ENCODE measurements at regions not wholly inside any gene's neighbourhood (a gene's known extent, or its start where the extent isn't known, plus 50 kb on each side); places are given as distances from the start of the nearest gene placed in this dataset.

GRCh38 chr10:43885252-43885651 lies 236.6 kb upstream of the ZNF32 start:
- DNase-seq (ENCODE audit: low spot score): no peak
- Histone ChIP-seq H3K4me3 (ENCODE audit: low read depth in 1 of 3, low read length in 3 of 3) (no peak overlapping the region), H3K36me3 (ENCODE audit: control insufficient read depth in 4 of 4, insufficient read depth in 3 of 4, low read depth in 1 of 4, low read length in 3 of 4) (no peaks in the 10 kb centered on the region), H3K4me1 (ENCODE audit: control insufficient read depth in 4 of 4, insufficient read depth in 4 of 4, low read length in 3 of 4) (no peaks in the 10 kb centered on the region), H3K9me3 (ENCODE audit: control insufficient read depth in 4 of 4, low read length in 3 of 4) (no peaks in the 10 kb centered on the region), H3K27ac (ENCODE audit: low read depth in 1 of 2, low read length in 2 of 2) (no peak overlapping the region), H3K27me3 (ENCODE audit: control insufficient read depth in 4 of 4, insufficient read depth in 4 of 4, low read length in 3 of 4) (no peaks in the 10 kb centered on the region), H3K9ac (ENCODE audit: low read depth in 1 of 2, low read length in 2 of 2) (no peak overlapping the region)
- 86% methylated on average over 5 of the region's 5 CpGs for WGBS
- TF ChIP-seq ATF3 (IDR thresholded peaks at IDR 0.05): no peak
- TF ChIP-seq YY1 (IDR thresholded peaks at IDR 0.05): no peak
- no peak for TF ChIP-seq CTCF (IDR thresholded peaks at IDR 0.05; ENCODE audit: low read depth, low read length, missing input control)
- no peak for TF ChIP-seq MAX (IDR thresholded peaks at IDR 0.05)
- TF ChIP-seq NR2F2 (IDR thresholded peaks at IDR 0.05): no peak
- TF ChIP-seq REST (IDR thresholded peaks at IDR 0.05): no peak
- TF ChIP-seq RXRA (IDR thresholded peaks at IDR 0.05): no peak
- TF ChIP-seq SP1 (IDR thresholded peaks at IDR 0.05): no peak
- no peak for TF ChIP-seq EGR1 (IDR thresholded peaks at IDR 0.05; ENCODE audit: low read depth in 2 of 2)
- no peak for TF ChIP-seq RAD21 (IDR thresholded peaks at IDR 0.05)
- no peak for TF ChIP-seq HNF4G (IDR thresholded peaks at IDR 0.05)

- Histone ChIP-seq H3K36me3 (ENCODE audit: control insufficient read depth in 4 of 4, insufficient read depth in 3 of 4, low read depth in 1 of 4, low read length in 3 of 4) (no peaks in the 10 kb centered on the region), H3K27ac (ENCODE audit: low read depth in 1 of 2, low read length in 2 of 2) (no peak overlapping the region), H3K4me3 (ENCODE audit: low read depth in 1 of 3, low read length in 3 of 3) (no peak overlapping the region), H3K9ac (ENCODE audit: low read depth in 1 of 2, low read length in 2 of 2) (no peak overlapping the region), H3K27me3 (ENCODE audit: control insufficient read depth in 4 of 4, insufficient read depth in 4 of 4, low read length in 3 of 4) (no peaks in the 10 kb centered on the region), H3K4me1 (ENCODE audit: control insufficient read depth in 4 of 4, insufficient read depth in 4 of 4, low read length in 3 of 4) (no peaks in the 10 kb centered on the region), H3K9me3 (ENCODE audit: control insufficient read depth in 4 of 4, low read length in 3 of 4) (no peaks in the 10 kb centered on the region)
- no peak for DNase-seq (ENCODE audit: low spot score)
- TF ChIP-seq ZBTB33 (IDR thresholded peaks at IDR 0.05) (no peak), GABPA (IDR thresholded peaks at IDR 0.05 in 1 of 2, conservative IDR thresholded peaks at IDR 0.05 in 1 of 2) (no peak), FOXA2 (IDR thresholded peaks at IDR 0.05) (no peak), YY1 (IDR thresholded peaks at IDR 0.05) (no peak), MAX (IDR thresholded peaks at IDR 0.05) (no peak), SP1 (IDR thresholded peaks at IDR 0.05) (no peak), RXRA (IDR thresholded peaks at IDR 0.05) (no peak), HNF4G (IDR thresholded peaks at IDR 0.05) (no peak), FOXA1 (IDR thresholded peaks at IDR 0.05) (no peak), REST (IDR thresholded peaks at IDR 0.05) (no peak), CTCF (IDR thresholded peaks at IDR 0.05; ENCODE audit: low read depth, low read length, missing input control) (no peak), EGR1 (IDR thresholded peaks at IDR 0.05; ENCODE audit: low read depth in 2 of 2) (no peak)
- WGBS: 84% methylated on average over 8 of the region's 8 CpGs
These were observed 235.9 kb upstream of the ZNF32 start for GRCh38 chr10:43884501-43885105.

Data from liver (tissue), 8 donors.